Activated CD4-positive, alpha-beta T cell treated with anti-CD3 and anti-CD28 coated beads, Interleukin-2, Interleukin-6, amounts not matched to agents 100 ng/mL and 50 ng/mL, durations not matched to agents 16 hours and 8 hours (primary cell): ENCODE measurements at regions not wholly inside any gene's neighbourhood (a gene's known extent, or its start where the extent isn't known, plus 50 kb on each side); places are given as distances from the start of the nearest gene placed in this dataset.
"Not testable (repeated sequence)": the region's sequence is repeated elsewhere in the genome, so short reads cannot be mapped to it uniquely, and the experiment has no call there.

Experiments used
- DNase-seq: peaks from one replicate; pipeline ENCODE4 v3.0.0-alpha.2; 2020

GRCh38 chr3:34139566-34139965 lies 341.1 kb downstream of the PDCD6IP start:
- DNase-seq = no peak

DNA sequence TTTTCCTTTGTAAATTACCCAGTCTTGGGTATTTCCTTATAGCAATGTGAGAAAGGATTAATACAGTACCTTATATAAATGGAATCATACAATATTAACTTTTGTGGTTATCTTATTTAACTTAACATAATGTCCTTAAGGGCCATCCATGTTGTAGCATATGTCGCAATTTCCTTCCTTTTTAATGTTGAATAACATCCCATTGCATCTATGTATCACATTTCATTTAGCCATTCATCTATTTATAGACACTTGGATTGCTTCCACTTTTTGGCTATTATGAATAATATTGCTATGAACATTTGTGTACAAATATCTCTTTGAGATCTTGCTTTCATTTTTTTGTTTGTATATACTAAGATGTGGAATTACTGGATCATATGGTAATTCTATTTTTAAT lies 342.2 kb downstream of the PDCD6IP start:
- DNase-seq = no peak

- no peak for DNase-seq
Observed at GRCh38 chr3:34141841-34142337, 343.5 kb downstream of the PDCD6IP start.

GRCh38 chr3:34145796-34146195 lies 347.4 kb downstream of the PDCD6IP start:
- DNase-seq = no peak

- DNase-seq = no peak
Observed at GRCh38 chr3:34146596-34146995, 348.2 kb downstream of the PDCD6IP start.

GRCh38 chr3:34150992-34151391 lies 352.6 kb downstream of the PDCD6IP start:
- DNase-seq = no peak

- no peak for DNase-seq
Observed at GRCh38 chr3:34152656-34153055, 354.2 kb downstream of the PDCD6IP start.

DNA sequence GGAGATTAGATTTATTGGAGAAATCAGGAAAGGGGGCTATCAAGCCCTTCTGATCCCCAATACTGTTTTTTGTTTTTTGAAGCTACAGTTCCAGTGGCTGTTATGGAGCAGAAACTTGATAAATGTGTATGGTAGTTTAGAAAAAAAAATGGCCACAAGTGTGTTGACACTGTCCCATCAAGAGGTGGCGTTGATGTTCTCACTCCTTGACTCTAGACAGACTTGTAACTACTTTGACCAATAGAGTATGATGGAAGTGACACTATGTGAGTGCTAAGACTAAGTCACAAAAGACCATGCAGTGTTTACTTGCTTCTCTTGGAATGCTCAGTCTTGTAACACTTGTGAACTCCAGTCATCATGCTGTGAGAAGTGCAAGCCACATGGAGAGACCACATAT lies 356.7 kb downstream of the PDCD6IP start:
- DNase-seq = no peak

- no peak for DNase-seq
Observed at GRCh38 chr3:34155666-34156065, 357.2 kb downstream of the PDCD6IP start.

- no peak for DNase-seq
Observed at GRCh38 chr3:34157491-34157890, 359.1 kb downstream of the PDCD6IP start.

DNA sequence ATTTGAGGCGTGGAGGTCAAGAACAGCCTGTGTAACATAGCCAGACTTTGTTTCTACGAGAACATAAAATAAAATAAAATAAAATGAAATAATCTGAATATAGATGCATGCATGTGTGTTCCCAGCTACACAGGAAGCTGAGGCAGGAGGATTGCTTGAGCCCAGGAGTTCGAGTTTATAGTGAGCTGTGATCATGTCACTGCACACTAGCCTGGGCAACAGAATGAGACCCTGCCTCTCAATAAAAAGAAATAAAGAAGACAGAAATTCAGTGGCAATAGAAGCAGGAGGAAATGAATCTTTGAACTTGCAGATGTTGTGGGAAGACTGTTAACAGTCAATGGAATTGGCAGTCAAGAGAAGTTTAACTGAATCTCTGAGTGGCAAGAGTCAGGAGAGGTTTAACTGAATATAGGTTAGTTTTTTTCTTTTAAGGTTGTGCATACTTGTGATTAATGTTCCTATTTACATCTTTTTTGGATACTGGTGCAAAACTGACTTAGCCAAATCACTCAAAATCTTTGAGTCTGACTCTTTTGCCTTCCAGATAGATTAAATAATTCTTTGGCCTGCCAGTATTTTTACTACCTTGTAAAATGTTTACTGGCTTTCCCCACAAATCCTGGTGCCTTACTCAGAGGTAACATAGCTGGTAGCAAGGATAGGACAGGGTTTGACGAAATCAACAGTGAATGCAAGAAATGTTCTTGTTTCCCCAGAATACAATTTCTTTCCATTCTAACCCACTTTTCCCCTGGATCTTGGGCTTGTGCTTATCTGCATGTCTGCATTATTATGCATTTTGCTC lies 361.4 kb downstream of the PDCD6IP start:
- DNase-seq = no peak

GRCh38 chr3:34169636-34170035 lies 371.2 kb downstream of the PDCD6IP start:
- DNase-seq = not testable (repeated sequence)

DNA sequence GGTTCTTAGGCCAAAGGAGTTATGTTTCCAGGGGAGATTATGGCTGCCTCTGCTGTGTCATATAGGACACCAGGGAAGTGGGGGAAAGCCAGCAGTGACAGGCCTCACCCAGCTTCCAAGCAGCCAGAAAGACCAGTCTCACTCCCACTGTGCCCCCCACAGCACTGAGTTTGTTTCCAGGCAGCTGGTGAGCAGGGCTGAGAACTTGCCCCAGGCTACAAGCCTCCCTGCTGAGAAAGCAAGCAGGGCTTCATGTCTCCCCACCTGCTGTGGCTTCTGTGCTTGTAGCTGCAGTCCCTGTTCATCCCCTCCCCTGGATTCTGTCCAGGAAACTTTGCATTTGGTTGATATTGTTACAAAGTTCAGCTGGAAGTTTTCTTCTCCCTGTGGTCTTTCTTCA lies 376.3 kb downstream of the PDCD6IP start:
- DNase-seq = no peak

DNA sequence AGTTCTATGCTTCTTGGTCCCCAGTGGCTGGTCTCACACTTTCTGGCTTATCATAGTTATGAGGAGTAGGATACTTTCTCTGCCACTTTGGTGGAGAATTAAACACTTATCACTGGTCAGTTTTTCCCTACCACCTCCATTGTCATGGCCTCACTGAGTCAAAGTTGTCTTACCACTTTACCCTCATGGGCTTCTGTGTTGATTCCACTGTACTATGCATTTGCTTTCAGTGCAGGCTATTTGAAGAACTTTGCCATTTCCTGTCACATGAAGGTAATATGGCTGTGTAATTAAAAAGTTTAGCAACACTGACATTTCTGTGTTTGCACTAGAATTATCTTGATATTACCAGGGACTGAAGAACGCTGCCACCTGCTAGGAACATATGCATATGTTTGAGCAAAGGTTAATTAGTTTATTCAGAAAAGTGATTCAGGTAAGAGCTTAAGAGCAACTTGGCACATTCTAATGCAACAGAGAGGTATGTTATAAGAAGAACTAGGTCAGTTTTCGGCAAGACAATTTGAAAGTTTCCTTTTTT lies 377.3 kb downstream of the PDCD6IP start:
- DNase-seq = no peak

DNA sequence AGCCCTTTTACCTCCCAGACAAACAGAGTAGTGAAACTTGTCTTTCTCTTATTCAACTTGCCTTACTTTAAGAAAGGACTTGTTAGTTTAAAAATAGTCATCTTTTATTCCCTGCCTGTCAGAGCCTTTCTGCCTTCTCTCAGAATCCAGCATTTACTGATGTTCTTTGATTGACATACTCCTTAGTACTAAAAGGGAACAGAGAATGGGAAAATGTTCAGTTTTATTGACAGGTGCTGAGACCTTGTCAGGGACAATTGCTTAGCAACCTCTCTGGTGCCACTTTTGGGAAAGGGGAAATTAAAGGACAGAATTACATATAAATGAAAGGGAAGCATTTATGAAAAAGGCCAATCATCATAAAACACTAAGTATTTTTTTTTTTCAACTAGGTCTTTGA lies 378.3 kb downstream of the PDCD6IP start:
- DNase-seq = no peak

DNA sequence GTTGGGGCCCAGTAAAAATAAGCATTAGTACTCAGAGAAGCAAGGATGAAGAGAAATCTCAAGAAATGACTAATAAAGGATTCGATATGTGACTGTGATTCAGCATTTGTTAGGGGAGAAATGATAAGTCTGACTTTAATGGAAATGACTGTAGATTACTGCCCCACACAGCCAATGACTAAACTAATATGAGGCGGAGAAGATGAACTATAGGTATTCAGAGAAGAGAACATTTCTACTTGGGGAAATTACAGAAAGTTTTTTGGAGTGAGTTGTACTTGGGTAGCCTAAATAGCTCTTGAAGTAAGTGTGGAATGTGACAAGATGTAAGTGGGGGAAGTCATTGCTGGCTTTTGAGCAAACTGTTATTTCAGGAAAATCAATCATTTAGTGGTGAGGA lies 380.0 kb downstream of the PDCD6IP start:
- peak; percentile 10 for DNase-seq

DNA sequence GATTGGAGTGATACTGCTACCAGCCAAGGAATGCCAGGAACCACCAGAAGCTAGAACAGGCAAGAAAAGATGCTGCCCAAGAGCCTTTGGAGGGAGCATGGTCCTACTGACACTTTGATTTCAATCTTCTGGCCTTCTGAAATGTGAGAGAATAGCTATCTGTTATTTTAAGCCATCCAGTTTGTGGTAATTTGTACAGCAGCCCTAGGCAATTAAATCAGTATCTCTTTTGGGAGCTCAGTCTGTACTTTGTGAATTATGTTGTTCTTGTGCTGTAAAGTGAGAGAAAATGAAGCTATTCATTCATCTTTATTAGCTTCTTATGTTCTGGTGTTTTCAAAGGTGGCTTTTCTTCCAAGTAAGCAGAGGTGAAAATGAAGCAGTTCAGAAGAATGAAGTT lies 381.3 kb downstream of the PDCD6IP start:
- no peak for DNase-seq

- no peak for DNase-seq
Observed at GRCh38 chr3:34180532-34180931, 382.1 kb downstream of the PDCD6IP start.

DNA sequence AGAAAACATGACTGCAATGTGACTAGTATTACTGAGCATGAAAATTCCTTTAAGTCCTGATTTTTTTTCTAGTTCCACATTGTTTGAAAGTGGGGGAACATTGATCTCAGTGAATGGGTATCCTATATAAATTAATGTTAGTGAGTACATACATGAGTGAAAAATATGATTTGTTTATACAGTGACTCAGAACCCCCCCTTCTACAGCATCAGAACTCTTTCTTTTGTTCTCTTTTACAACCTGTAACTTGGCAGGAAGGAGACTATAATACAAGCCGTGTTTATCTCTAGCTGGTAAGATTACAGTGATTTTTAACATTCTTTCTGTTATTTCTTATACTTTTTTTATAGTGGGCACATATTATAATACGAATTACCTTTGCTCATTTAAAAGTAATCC lies 384.7 kb downstream of the PDCD6IP start:
- no peak for DNase-seq

DNA sequence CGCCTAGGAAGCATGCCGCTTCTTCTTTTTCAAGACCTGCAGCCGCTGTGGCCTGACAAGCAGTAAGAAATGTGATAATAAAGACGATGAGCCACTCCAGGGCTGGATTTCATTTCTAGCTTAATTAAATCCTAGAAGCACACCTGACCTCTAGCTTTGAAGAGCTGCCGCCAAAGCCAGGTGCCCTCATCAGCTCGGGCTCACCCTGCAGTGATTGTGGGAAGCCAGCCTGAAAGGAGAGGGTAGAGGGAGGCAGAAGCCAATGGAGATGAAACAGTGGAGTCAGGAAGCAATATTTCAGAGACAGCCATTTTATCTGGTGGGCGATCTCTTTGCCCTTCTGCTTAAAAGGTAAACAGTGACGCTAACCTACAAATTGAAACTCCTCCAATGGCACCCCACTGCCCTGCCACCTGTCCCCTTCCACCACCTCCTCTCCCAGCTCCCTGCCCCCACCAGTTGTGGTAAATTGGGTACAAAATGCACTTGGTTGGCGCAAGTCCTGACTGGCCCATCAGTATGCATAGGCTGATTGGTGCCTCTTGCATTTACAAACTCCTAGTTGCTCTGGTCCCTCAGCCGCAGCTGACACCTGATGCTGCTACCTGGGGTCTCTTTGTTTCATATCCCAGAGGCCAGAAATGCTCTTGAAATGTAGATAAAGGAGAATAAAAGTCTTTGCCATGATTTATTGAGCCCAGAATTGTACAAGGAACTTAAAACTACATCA lies 385.3 kb downstream of the PDCD6IP start:
- no peak for DNase-seq

DNA sequence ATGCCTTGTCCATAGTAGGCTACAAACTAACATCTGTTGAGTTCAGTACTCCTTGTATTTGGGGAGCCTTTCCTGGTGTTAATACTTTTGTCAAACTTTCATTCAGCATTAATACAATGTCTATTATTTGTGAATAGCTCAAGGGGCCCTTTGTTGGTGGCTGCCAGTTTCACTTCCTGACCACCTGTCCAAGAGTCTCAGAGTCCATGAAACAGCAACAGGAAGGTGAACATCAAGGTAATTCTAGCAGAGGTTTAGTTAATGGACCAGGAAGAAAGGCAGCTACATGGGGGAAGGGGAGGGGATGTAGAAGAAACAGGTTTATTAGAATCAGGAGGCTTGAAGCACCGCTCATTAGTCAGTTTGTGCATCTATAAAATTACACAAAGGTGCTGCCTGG lies 386.9 kb downstream of the PDCD6IP start:
- DNase-seq = no peak

DNA sequence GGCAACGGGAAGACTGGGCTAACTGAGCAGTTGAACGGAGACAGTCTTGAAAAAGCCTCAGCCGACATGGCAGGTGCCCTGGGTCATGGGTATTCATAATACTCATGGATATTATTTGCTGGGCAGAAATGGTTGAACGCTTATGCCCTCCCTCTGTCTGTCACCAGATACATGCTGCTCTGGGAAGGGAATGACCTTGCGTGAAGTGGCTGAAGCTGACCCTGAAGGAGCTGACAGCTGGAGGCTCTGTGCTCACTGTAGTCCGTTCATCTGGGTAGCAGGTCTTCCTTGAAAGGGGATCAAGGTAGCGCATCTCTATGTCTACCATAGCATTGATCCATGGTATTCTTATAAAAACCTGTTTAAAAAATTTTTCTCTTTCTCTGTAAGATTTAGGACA lies 390.7 kb downstream of the PDCD6IP start:
- DNase-seq = no peak

DNA sequence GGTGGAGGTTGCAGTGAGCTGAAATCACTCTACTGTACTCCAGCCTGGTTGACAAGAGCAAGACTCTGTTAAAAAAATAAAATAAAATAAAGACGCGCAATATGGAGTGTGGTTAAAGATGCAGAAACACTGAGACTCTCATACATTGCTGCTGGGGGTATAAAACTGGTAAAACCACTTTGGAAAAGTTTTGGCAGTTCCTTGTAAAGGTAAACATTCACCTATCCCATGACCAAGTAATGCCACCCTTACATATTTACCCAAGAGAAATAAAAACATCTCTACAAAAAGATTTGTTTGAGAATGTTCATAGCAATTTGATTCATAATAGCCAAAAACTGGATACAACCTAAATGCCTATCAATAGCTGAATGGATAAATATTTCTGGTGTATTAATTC lies 398.5 kb downstream of the PDCD6IP start:
- no peak for DNase-seq

GRCh38 chr3:34198309-34198708 lies 399.9 kb downstream of the PDCD6IP start:
- no peak for DNase-seq
